ENCODE measurements at regions not wholly inside any gene's neighbourhood (a gene's known extent, or its start where the extent isn't known, plus 50 kb on each side); places are given as distances from the start of the nearest gene placed in this dataset.
"Not testable (repeated sequence)": the region's sequence is repeated elsewhere in the genome, so short reads cannot be mapped to it uniquely, and the experiment has no call there.

DNA sequence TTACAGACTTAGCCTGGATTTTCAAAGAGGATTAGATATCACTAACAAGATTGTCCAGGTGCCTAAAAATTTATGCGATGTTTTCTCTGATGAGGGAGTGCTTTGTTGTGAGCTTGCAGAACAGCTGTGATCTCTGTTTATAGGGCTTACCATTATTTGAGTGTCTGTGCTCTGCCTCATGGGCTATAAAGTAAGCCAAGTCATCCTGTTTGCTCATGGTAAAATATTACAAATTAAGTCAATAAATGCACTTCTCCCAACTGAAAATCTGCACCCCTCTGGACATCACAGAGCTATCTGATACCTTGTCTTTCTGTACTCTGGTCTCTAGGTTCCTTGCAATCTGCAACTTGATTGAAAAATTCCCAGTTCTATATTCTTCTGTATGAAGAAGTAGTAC, 293.4 kb upstream of the ACTBL2 start:
- no peak for DNase-seq

DNA sequence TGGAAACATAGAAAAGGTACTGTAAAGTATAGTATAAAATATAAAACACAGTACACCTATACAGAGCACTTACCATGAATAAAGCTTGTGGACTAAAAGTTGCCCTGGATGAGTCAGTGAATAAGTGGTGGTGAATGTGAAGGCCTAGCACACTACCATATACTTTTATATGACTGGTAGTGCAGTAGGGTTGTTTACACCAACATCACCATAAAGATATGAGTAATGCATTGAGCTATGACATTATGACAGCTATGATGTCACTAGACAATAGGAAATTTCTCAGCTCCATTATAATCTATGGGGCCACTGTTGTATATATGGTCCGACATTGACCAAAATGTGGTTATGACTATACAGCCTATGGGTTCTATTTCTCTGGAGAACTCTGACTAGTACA, 291.8 kb upstream of the ACTBL2 start:
- no peak for DNase-seq

DNA sequence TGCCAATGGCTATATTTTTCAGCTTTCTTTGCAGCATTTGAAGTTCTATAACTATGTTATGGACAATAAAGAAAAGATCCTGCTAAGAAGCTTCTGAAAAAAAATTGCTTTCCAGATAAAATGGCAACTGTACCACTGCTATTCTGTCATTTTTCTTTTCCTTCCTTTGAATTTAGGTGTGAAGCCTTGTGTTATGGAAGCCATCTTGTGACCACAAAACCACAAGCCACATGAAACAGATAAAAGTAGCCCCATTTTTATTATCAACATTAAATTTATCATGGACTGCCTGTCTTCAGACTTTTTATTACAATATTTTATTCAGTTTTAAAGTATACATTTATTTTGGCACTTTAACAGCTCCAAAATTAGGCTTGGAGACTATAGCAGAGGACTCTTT, 289.9 kb upstream of the ACTBL2 start:
- no peak for DNase-seq

DNA sequence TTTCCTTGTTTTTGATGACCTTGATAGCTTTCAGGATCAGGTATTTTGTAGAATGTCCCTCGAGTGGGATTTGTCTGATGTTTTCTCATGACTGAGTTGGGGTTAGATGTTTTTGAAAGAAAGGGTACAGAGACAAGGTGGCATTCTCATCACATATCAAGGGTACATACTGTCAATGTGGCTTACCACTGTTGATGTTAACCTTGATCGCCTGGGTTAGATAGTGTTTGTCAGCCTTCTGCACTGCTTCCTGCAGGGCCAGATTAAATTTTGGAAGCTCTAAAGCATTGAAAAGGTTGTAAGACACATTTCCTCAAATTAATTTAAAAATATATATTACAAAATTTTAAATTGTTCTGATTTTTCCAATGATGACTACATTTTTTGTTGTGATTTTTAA, 287.4 kb upstream of the ACTBL2 start:
- no peak for DNase-seq

DNA sequence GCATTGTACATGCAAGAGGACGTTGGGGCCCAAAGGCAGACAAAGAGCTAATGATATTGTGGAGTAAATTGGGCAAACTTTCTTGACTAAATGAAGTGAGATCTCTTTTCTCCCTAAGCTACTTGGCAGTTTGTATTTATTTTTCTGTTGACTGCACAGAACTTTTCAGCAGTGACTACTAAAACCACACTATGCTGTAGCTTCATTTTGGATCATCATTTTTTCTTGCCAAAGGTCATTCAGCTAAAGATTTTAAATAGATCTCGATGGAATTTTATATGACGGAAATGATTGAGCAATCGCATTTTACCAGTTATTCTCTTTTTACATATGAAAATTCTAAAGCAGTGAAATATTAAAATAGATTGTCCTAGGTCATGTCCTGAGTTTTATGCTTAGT, 286.1 kb upstream of the ACTBL2 start:
- DNase-seq, result no peak

DNA sequence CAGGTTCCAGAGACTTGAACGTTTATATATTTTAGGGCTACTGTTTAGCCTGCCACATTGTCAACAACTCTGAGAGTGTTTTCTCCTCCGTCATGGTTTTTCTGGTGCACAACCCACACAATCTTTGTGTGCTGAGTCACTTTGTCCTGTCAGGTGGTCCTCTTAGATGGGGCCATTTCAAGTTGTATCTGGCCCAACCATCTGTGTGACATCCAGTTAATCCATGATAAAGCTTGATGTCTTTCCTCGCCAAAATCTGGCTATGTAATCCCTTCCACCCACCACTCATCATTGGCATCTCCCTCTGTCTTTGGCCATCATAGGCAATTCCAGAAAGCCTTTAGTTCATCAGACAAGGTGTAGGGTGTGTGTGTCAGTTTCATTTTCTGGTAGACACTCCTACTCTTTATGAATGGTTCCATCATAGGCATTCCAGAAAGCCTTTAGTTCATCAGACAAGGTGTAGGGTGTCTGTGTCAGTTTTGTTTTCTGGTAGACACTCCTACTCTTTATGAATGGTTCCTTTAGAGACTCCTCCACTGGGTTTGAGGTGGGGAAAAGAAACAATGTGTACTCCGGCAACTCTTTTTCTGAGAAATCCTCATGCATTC, 282.0 kb upstream of the ACTBL2 start:
- DNase-seq, result no peak

DNA sequence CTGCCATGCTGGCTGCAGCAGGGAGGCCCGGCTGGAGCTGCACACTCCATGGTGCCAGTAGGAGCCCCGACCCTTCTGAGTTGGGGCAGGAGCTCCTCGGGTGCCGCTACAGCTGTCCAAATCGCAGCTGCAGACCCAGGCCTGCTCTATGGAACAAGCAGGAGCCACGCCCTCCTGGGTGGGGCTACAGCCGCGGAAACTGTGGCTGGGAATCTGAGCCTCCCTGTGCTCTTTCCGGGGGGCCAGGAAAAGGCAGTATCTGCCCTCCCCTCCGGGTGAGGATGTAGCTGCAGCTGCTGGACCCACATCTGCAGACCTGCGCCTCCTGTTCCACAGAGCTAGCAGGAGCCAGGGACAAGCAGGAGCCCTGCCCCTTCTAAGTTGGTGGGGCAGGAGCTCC, 278.9 kb upstream of the ACTBL2 start:
- no peak for DNase-seq

DNA sequence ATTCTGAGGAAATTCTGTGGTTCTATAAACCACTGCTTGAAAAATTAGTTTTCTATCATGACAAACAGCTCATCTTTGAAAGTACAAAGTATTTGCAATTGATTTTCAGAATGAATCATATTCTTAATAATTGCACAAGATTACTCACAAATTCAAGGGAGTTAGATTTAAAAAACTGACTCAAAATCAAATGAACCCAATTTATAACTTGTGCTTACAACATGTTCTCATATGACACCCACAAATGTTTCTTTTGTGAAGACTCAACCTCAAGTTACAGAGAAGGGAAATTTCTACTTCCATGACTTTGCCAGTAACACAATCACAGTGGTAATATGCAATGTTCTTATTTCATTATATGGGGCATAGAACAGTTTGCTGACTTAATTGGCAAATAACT, 272.0 kb upstream of the ACTBL2 start:
- DNase-seq, result no peak

DNA sequence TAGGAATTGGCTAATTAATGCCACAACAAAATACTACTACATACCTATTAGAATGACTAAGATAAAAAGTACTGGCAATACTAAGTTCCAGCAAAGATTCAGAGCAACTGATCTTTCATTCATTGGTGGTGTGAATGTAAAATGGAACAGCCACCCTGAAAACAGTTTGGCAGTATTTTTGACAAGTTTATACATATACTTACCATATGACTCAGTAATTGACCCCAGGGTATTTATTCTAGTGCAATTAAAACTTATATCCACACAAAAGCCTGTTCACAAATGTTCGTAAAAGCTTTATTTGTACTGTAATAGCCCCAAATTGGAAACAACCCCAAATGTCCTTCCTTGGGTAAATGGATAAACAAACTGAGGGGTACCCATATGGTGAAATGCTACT, 270.8 kb upstream of the ACTBL2 start:
- no peak for DNase-seq

DNA sequence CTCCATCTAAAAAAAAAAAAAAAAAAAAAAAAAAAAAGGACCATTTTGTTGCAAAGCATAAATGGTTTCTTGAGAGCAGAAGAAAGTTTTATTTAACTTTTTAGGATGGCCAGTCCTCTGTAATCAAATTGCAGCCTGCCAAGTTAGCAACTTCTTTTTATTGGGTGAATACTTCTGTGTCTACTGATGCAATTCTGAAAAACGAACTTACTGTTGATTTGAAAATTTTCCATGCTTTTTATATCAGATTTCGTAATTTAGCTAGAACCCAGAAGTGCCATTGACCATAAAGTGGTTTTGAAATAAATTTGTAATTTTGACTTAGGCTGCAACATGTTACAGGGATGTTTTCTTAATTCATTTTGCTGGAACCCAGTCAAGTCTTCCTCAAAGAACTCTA, 269.1 kb upstream of the ACTBL2 start:
- DNase-seq, result no peak

DNA sequence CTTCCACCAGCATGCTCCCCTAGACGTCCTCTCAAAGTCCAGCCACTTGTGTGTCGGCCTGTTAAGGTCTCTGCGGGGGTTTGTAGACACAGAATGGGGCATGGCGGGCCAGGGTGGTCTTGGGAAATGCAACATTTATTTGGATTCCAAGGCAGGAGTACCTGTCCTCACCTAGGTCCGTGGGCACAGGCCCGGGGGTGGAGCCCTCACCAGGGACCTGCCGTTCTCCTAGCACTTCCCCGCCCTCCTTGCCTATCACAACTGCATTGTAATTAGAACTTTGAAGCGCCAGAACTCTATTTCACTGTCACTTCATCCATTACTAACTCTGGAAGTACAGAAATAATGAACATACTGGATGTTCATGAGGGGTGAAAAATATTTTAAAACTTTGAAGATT, 268.3 kb upstream of the ACTBL2 start:
- no peak for DNase-seq

DNA sequence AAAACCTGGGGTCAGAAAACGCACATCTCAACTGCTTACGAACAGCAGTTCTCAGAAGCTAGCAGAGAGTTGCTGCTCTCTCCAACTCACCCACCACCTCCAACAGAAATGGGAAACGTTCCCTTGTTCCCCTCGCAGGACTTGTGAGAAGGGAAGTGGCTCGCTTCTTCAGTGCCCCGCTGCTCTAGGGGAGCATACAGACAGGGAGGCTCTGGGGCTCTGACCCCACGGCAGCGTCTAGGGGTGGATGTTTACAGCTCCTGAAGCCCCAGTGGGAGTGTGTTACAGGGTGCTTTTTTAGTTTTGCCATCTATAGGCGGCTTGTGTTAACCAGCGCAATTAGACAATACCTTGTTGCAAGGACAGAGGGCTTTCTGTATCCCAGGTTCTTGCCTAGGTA, 267.7 kb upstream of the ACTBL2 start:
- no peak for DNase-seq

DNA sequence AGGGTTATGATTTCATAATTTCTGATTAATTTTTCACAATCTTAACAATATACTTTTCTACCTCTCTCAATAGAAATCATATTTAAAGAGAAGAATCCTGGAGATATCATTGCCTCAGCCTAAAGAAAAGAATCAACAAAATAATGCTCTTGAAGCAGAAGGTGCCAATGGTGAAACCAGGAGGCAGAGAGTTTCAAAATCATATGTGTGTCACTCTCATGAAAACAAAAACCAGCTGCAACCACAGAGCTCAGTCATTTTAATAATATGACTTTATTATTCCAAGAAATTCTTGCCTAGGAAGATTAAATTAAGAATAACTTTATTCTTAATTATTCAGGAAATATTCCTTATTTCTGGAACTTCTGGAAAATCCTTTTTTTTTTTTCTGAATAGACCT, 266.8 kb upstream of the ACTBL2 start:
- no peak for DNase-seq

DNA sequence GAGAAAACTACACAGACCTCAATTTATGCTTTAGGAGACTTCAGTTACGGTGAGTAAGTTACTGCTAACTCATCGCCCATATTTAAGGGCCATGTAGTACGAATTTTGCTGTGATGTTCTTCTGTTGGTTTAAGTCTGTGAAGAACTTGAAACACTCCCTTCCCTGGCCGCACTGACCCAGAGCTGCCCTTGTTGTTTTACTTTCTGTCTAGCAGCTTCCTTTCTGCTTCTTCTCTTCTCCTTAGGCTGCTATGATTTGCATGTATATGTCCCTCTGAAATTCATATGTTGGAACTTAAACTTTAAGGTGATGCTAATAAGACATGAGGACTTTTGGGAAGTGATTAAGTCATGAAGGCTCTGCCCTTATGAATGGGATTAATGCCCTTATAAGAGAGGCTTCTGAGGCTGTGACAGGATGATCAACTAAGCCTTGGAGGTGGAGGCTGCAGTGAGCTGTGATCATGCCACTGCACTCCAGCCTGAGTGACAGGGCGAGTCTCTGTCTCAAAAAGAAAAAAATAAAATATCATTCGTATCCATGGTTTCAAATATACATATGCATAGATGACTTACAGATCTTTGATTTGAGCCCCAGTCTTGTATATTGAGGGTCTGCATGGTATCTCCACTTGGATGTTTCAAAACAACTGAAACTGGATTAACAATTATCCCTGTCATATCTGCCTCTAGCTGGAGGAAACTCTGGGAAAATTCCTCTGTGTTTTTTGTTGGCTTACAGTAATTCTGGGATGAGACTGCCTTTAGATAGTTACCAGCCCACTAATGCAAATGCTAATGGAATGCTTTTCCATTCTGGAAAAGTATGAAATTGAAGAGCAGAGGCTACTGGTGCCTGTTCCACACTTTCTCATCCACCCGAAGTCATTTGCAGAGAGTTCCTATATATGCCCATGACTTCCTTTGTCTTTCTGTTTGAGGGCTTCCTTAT, 263.4 kb upstream of the ACTBL2 start:
- no peak for DNase-seq

DNA sequence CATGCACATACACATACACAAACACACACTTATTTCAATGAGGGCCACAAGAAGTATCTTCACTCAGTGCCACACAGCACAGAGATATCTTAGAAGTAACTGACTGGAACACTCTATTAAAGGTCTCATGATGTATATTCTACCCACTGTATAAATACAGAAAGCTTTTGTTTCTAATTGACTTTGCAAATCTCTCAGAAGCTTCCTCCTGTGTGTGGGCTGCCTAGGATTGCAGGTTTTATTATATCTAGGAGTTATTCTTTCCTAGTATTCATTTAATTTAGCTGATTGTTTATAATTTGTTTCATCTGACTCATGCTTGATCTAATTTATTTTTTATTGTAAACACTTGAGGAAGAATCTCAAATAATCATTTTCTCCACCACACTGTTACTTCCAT, 262.4 kb upstream of the ACTBL2 start:
- no peak for DNase-seq

DNA sequence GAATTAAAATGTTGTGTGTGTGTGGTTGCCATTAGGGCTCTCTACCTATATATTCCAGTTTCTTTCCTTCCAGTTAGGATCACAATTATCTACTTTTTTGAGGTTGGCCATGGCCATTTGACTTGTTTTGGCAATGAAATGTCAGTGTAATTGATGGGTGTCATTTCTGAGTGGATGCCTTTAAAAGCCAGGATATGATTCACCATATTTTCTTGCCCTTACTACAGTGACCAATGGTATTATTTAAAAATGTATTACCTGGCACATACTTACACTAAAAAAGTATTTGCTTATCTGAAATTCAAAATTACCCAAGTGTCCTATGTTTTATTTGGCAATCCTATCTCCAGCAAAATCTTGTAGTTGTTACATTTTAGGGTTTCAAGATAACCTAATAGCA, 258.7 kb upstream of the ACTBL2 start:
- DNase-seq, result no peak

DNA sequence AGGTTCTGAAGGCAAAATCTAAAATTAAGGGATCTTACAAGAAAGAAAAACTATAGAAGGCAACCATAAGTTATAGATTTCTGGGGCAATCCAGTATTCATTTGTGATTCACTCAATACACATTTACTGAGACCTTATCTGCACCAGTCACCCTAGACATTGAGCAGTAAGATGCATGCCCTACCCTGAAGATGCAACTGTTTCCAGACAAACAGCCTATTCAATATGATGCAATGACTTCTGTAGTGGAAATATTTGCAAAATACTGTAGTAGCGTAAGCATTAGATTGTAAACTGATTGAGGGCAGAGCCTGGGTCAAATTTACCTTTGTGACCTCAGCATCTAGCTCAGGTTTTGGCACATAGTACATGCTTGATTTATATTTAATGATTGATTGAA, 256.2 kb upstream of the ACTBL2 start:
- DNase-seq, result no peak

DNA sequence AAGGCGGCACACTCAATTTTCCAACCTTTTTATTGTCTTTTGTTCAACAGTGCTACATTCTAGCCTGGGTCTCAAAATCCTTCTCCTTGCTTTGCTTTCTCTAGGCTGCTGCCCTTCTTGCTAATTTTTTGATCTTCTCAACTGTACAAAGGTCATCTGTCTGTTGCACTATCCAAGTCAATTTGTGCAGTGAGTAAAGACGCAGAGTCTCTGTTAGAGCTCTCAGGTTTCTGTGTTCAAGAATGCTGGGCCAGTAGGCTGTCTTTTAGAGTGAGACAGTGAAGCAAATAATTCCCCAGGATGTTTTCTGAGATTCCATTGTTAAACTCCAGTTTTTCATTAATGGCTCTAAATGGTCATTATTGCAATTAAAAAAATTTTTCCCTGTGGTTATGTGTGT, 255.7 kb upstream of the ACTBL2 start:
- DNase-seq, result no peak

DNA sequence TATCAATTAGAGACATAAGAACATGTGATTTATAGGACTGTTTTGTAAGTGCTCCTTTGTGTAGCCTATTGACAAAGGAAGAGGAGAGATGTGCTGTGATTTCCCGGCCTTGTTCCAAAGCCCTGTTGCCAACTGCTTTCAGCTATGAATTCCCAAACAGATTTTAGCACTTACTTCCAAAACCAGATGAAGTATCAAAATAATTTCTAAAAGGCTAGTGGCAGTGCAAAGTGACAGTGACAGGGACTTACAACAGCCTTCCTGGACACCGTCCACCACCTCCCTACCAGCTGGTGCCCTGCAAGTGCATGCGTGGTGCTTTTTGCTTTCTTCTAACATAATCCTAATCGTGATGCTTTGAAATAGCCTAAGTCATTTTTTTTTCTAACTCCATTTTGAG, 254.1 kb upstream of the ACTBL2 start:
- DNase-seq, result no peak

DNA sequence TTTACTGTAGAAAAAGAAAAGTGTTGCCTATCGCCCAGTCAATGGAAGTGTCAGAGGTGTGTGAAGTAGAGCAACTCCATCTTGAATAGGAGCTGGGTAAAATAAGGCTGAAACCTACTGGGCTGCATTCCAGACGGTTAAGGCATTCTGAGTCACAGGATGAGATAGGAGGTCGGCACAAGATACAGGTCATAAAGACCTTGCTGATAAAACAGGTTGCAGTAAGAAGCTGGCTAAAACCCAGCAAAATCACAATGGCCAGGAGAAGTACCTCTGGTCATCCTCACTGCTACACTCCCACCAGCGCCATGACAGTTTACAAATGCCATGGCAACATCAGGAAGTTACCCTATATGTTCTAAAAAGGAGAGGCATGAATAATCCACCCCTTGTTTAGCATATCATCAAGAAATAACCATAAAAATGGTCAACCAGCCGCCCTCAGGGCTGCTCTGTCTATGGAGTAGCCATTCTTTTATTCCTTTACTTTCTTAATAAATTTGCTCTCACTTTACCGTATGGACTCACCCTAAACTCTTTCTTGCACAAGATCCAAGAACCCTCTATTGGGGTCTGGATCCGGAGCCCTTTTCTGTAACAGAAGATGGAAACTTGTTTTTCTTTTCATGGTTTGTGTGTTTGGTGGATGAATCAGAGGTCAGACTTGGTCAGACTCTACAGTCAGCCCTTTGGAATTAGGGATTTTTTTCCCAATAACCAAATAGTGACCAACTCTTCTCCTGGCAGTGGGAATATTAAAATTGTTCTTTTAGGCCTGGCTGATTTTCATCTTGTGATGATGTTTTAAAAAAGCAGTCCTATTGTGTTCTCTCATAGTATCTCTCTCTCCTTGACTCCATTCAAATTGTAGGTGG, 252.9 kb upstream of the ACTBL2 start:
- not testable (repeated sequence) for DNase-seq

DNA sequence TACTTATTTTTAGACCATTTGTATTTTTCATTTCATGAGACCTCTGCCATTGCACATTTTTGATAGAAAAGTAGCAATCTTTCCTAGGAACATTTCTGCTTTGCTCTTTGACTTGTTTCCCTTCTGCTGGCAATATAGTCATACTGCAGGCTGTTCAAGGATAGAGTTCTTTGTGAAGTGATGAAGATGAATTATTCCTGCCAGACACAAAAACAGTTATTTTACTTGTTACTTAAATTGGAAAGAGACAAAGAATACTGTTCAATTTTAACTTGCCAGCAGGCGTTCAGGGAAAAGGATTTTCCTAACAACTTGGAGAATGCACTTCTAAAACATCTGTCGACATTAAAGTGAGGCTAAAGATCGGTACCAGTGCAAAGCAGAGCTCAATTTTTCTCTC, 251.7 kb upstream of the ACTBL2 start:
- DNase-seq, result no peak

DNA sequence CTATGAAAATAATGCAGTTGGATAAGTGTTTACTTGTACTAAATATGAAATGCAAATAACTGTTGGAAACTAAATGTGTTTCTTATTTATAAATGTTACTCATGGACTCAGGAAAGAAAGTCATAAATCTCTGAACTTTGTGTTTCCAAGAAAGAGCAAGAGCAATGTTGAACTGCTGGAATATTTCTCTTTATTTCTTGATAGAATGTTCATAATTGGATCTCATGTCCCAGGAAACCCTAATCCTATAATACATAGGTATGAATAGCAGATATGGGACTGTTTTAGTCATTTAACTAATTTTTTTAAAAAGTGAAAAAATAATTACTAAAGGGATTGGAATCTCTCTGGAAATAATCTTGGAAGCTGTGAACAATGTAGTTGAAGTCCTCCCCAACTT, 245.0 kb upstream of the ACTBL2 start:
- no peak for DNase-seq

DNA sequence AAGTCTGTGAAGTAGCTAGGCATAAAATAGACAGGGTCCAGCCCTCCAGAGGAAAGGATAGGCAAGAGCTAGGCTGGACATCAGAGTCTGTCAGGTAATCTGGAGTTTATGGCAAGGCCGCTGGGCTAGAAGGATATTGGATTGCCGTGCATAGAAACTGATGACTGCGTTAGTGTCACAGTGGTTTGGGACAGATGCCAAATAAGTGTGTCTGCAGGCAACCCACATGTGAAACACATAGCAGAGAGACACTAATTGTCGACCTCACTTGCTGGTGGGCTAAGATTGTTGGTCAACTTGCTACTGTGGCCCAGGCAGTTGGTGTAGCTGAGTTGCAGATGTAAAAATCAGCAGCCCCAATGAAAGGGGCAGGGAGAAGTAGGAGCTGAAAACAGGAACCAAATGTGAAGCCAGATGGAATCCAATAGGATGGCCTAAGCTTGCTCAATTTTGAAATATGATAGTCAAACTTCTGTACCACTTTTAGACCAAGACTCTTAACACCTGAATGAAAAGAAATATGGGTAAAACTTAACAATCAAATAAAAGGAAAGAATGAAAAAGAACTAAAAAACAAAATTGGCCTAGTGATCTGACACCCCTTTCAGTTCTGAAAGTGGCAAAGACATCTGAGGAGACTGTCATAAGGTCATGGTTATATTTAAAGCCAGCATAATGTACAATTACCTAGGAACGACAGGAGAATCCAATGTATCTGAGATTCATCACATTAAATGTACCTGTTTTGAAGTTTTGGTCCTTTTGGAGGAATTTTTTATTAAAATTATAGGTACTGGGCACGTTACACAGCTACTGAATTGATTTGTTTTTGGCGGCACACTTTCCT, 243.3 kb upstream of the ACTBL2 start:
- no peak for DNase-seq
